ENCODE measurements at regions not wholly inside any gene's neighbourhood (a gene's known extent, or its start where the extent isn't known, plus 50 kb on each side); places are given as distances from the start of the nearest gene placed in this dataset.

DNA sequence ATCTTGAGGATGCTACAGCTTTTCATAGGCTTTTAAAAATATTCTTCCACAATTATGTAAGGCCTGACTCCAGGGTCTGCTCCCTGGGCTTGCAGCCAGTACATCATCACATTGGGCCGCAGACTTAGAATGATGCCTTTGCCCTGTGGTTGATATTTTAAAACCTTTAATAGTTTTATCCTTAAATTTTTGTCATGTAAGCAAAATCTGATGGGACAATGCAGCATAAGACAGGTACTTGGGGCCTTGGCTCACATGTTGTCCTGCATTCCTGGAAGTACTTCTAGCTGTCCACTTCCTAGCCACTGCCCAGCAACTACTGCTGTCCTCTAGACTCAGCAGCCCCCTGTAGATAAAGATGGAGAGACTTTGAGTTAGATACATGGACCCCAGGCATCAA, 197.3 kb upstream of the SLITRK3 start:
- DNase-seq = no peak
- WGBS, 2 donors = 94 to 98% methylated on average over 1 of the region's 1 CpG
- Histone ChIP-seq H3K4me1 (peaks cover 0 to 6% (median 0%) of the 10 kb centered on the region in 4 donors), H3K4me3 (no peak overlapping the region), H3K9me3 (no peaks in the 10 kb centered on the region), H3K27ac (no peak overlapping the region), H3K36me3 (no peaks in the 10 kb centered on the region), H3K27me3 (no peaks in the 10 kb centered on the region)
- TF ChIP-seq POLR2AphosphoS5 (IDR thresholded peaks at IDR 0.05) = no peak
- TF ChIP-seq, protein P1, sequence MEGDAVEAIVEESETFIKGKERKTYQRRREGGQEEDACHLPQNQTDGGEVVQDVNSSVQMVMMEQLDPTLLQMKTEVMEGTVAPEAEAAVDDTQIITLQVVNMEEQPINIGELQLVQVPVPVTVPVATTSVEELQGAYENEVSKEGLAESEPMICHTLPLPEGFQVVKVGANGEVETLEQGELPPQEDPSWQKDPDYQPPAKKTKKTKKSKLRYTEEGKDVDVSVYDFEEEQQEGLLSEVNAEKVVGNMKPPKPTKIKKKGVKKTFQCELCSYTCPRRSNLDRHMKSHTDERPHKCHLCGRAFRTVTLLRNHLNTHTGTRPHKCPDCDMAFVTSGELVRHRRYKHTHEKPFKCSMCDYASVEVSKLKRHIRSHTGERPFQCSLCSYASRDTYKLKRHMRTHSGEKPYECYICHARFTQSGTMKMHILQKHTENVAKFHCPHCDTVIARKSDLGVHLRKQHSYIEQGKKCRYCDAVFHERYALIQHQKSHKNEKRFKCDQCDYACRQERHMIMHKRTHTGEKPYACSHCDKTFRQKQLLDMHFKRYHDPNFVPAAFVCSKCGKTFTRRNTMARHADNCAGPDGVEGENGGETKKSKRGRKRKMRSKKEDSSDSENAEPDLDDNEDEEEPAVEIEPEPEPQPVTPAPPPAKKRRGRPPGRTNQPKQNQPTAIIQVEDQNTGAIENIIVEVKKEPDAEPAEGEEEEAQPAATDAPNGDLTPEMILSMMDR (IDR thresholded peaks at IDR 0.05) = no peak
- TF ChIP-seq POLR2A (IDR thresholded peaks at IDR 0.05) = no peak
- no peak for TF ChIP-seq EP300 (IDR thresholded peaks at IDR 0.05)
- intact Hi-C loops (cut with DNase I) = no loop called here

DNA sequence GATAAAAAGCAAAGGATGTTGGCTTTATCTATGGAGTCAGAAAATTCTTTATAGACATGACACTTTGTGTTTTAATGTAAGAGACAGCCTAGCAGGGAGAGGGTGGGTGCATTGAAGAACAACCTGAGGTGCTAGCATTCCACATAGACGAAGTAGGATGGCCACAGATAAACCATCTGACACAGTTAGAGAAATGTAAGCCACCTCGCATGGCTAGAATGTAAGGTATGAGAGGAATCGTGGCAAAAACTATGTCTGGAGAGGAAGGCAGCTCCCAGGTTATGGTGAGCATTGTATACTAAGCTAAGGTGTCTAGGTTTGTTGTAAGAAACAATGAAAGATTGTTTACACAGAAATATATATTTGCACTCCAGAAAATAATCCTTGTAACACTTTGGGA, 194.0 kb upstream of the SLITRK3 start:
- Histone ChIP-seq H3K4me1 (peaks cover 0 to 6% (median 0%) of the 10 kb centered on the region in 4 donors), H3K4me3 (no peak overlapping the region), H3K27me3 (no peaks in the 10 kb centered on the region), H3K27ac (no peak overlapping the region), H3K9me3 (no peaks in the 10 kb centered on the region), H3K36me3 (no peaks in the 10 kb centered on the region)
- 76 to 80% methylated on average over 3 of the region's 3 CpGs for WGBS, 2 donors
- intact Hi-C loops (cut with DNase I) = no loop called here
- no peak for DNase-seq
- TF ChIP-seq, protein P1 (IDR thresholded peaks at IDR 0.05) = no peak
- TF ChIP-seq POLR2AphosphoS5 (IDR thresholded peaks at IDR 0.05) (no peak), EP300 (IDR thresholded peaks at IDR 0.05) (no peak), POLR2A (IDR thresholded peaks at IDR 0.05) (no peak)

DNA sequence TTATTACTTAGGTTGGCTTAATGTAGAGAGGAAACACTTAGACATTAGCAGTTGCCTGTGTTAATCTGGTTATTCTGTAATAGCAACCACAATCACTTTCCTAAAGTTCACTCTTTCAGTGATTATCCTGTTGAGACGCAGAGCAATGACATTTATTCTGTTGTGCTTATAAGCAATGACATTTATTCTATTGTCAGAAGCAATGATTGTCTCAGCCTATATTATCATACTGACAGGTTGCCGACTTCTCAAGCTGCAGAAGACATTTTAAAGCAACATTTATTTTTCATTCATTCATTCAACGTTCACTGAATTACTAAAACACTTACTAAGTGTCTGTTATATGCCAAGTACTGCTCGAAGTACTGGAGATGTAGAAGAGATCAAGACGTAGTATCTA, 193.5 kb upstream of the SLITRK3 start:
- Histone ChIP-seq H3K4me1 (peaks cover 0 to 6% (median 0%) of the 10 kb centered on the region in 4 donors), H3K4me3 (no peak overlapping the region), H3K27me3 (no peaks in the 10 kb centered on the region), H3K36me3 (no peaks in the 10 kb centered on the region), H3K27ac (no peak overlapping the region), H3K9me3 (no peaks in the 10 kb centered on the region)
- WGBS, 2 donors = 80 to 82% methylated on average over 5 of the region's 5 CpGs
- intact Hi-C loops (cut with DNase I) = no loop called here
- TF ChIP-seq POLR2AphosphoS5 (IDR thresholded peaks at IDR 0.05) (no peak), POLR2A (IDR thresholded peaks at IDR 0.05) (no peak)
- TF ChIP-seq, protein P1 (IDR thresholded peaks at IDR 0.05) = no peak
- DNase-seq = no peak

DNA sequence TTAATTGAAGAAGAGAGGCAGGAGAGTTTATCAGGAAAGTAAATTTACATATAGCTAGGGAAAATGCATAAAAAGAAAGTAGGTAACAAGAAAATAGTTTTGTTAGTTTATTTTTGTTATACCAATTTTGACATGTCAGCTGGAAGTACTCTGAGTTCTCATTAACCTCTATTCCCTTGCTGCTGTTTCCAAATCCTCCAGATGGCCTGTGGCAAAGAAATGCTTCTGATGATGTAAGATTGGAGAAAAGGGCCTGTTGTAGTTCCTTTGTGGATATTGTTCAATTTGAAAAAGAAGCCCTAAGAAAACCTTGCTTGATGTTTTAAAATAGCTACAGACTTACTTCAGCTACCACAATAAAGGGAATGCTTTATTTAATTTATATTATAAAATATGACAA, 192.9 kb upstream of the SLITRK3 start:
- Histone ChIP-seq H3K4me3 (no peak overlapping the region), H3K9me3 (no peaks in the 10 kb centered on the region), H3K27ac (no peak overlapping the region), H3K36me3 (no peaks in the 10 kb centered on the region), H3K27me3 (no peaks in the 10 kb centered on the region), H3K4me1 (peaks cover 0 to 6% (median 0%) of the 10 kb centered on the region in 4 donors)
- TF ChIP-seq POLR2A (IDR thresholded peaks at IDR 0.05) (no peak), POLR2AphosphoS5 (IDR thresholded peaks at IDR 0.05) (peak in 3 of 4 donors; percentile 27 to 69 (median 57))
- intact Hi-C loops (cut with DNase I) = no loop called here
- no peak for DNase-seq

DNA sequence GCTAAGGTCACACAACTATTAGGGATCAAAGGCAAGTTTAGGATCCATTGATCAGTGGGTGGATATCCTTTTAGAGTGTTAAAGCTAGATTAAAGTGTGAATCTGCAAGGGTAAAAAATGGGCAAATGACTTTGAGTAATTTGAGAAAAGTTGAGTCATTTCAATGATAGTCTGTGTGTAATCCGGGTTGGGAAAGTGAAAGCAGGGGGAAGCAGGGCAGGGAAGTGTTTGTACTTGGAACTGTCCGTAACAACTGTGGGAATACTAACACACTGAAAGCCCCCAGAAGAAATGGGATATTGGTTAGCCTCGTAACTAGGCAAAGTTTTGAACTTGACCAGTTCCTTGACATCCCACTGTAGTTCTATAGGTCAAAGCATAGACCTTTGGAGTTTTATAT, 187.2 kb upstream of the SLITRK3 start:
- TF ChIP-seq POLR2A (IDR thresholded peaks at IDR 0.05) (no peak), POLR2AphosphoS5 (IDR thresholded peaks at IDR 0.05) (no peak), EP300 (IDR thresholded peaks at IDR 0.05) (no peak)
- TF ChIP-seq, protein P1 (IDR thresholded peaks at IDR 0.05) = no peak
- Histone ChIP-seq H3K9me3 (no peaks in the 10 kb centered on the region), H3K4me1 (no peaks in the 10 kb centered on the region), H3K27me3 (no peaks in the 10 kb centered on the region), H3K36me3 (no peaks in the 10 kb centered on the region), H3K4me3 (no peak overlapping the region), H3K27ac (no peak overlapping the region)
- intact Hi-C loops (cut with DNase I) = no loop called here
- no peak for DNase-seq
- 73 to 88% methylated on average over 3 of the region's 3 CpGs for WGBS, 2 donors
